ENCODE measurements at regions not wholly inside any gene's neighbourhood (a gene's known extent, or its start where the extent isn't known, plus 50 kb on each side); places are given as distances from the start of the nearest gene placed in this dataset.
A peak's percentile ranks its signal among the peaks of the same experiment; 100 is the strongest.

DNA sequence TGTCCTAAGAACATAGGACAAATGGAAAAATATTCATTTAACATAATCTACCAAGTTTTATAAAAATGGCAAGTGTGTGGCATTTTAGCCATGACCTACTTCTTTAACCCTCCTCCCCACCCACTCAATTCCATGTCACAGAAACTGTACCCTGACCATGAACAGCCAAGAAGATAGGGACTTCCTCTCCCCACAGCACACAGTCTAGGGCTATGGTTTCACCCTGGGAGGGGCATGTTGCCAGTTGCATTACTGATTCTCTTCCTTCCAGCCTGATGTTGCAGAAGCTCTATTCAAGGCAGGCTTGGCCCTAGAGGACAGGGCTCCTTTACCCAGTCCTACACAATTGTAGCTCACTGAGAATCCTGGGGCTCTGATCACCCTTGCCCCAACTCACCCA, 153.6 kb upstream of the KLF7 start:
- DNase-seq (ENCODE audit: low read depth) = no peak
- H3K4me3 ChIP-seq (ENCODE audit: control insufficient read depth, low read depth, low read length) = no peak overlapping the region
- no peak for TF ChIP-seq CTCF (IDR thresholded peaks at IDR 0.05; ENCODE audit: control insufficient read depth, insufficient read depth, low read depth, low read length, missing control alignments)

DNA sequence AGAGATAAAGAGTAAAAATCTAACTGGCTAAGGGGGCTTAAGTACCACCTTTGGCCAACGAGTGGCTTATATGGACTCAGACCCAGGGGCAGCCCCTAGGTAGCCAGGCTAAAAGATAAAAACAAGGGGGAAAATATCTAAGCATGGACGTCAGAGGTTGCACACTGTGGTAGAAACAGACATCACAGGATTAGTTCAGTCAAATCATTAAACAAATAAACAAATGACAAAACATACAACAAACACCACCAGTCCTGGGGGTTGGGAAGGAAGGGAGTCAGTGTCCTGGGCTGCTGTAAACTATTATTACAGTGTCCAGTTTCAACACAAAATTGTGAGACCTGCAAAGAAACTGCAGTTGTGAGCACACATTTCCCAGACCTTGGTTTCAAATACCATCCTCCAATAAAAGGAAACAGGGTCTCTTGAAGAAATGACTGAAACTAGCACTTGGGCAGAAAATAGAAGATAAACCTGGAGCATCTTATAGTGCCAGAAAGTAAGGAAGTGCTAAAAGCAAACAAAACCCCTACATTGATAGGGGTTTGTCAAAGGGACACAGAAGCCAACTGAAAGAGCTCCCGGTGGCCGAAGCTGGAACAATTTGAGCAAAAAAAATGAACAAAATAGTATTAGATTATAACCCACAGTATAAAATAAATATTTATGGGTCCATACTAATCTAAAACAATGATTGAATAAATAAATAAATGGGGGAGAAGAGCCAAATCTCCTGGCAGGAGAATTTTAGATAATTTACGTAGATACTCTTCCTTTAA, 154.8 kb upstream of the KLF7 start:
- H3K4me3 ChIP-seq (ENCODE audit: control insufficient read depth, low read depth, low read length) = no peak overlapping the region
- no peak for DNase-seq (ENCODE audit: low read depth)
- peak; percentile 3 for TF ChIP-seq CTCF (IDR thresholded peaks at IDR 0.05; ENCODE audit: control insufficient read depth, insufficient read depth, low read depth, low read length, missing control alignments)

DNA sequence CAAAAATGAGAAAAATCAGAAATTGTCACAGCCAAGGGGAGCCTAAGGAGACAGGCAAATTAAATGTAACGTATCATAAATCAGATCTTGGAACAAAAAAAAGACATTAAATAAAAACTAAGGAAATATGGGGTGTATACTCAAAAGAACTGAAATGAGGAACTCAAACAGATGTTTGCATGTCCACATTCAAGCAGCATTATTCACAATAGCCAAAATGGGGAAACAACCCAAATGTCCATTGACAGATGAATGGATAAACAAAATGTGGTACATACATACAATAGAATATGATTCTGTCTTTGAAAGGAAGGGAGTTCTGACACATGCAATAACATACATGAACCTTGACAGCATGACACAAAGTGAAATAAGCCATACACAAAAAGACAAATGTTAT, 155.8 kb upstream of the KLF7 start:
- TF ChIP-seq CTCF (IDR thresholded peaks at IDR 0.05; ENCODE audit: control insufficient read depth, insufficient read depth, low read depth, low read length, missing control alignments) = no peak
- DNase-seq (ENCODE audit: low read depth) = no peak
- H3K4me3 ChIP-seq (ENCODE audit: control insufficient read depth, low read depth, low read length) = no peak overlapping the region

- no peak for DNase-seq (ENCODE audit: low read depth)
These were observed 158.3 kb upstream of the KLF7 start for GRCh38 chr2:207324001-207324400.

DNA sequence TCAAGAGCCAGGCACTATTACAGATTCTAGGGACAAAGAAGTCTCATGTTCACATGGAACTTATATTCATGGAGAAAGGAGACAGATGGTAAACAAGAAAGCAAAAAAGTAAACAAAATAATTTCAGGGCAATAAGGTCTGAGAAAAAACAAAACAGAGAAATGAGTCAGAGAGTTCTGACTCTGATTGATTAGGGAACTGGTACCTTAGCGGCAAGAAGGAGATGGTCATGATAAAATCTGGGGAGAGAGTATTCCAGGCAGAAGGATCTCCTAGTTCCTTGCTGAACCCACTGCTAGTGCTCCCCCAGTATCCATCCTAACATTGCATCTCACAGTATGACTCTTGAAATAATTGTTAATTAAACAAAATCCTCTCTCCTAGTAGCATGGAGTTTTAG, 161.8 kb upstream of the KLF7 start:
- no peak for TF ChIP-seq CTCF (IDR thresholded peaks at IDR 0.05; ENCODE audit: control insufficient read depth, insufficient read depth, low read depth, low read length, missing control alignments)
- DNase-seq (ENCODE audit: low read depth) = no peak
- no peak overlapping the region for H3K4me3 ChIP-seq (ENCODE audit: control insufficient read depth, low read depth, low read length)

More at GRCh38 chr2:207324001-207324400, 158.3 kb upstream of the KLF7 start:
- no peak overlapping the region for H3K4me3 ChIP-seq (ENCODE audit: control insufficient read depth, low read depth, low read length)
- TF ChIP-seq CTCF (IDR thresholded peaks at IDR 0.05; ENCODE audit: control insufficient read depth, insufficient read depth, low read depth, low read length, missing control alignments) = no peak

DNA sequence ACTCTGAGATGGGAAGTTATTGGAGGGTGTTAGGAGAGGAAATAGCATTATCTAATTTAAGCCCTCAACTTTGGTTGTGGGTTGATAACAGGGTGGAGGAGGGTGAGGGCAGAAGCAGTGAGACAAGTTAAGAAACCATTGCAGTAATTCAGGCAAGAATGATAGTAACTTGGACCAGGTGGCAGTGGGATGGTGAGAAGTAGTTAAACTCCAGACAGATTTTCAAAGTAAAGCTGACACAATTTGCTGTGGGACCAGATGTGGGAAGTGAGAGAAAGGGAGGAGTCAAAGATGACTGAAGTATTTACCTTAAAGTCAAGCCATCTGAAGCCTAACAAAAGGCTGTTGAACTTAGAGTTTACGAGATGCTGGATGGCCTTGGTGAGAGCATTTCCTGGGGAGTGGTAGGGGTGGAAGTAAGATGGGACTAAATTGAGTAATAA, 163.2 kb upstream of the KLF7 start:
- no peak for TF ChIP-seq CTCF (IDR thresholded peaks at IDR 0.05; ENCODE audit: control insufficient read depth, insufficient read depth, low read depth, low read length, missing control alignments)
- H3K4me3 ChIP-seq (ENCODE audit: control insufficient read depth, low read depth, low read length) = no peak overlapping the region
- no peak for DNase-seq (ENCODE audit: low read depth)

Measured in AG09309 (cell line).